Stimulated activated CD8-positive, alpha-beta memory T cell treated with anti-CD3 and anti-CD28 coated beads, Interleukin-4, amount 100 ng/mL, for 4 hours (primary cell): ENCODE measurements at regions not wholly inside any gene's neighbourhood (a gene's known extent, or its start where the extent isn't known, plus 50 kb on each side); places are given as distances from the start of the nearest gene placed in this dataset.
"Not testable (repeated sequence)": the region's sequence is repeated elsewhere in the genome, so short reads cannot be mapped to it uniquely, and the experiment has no call there.

Source experiments
- DNase-seq, 2 donors: peaks; one replicate each; pipeline ENCODE4 v3.0.0-alpha.2; 2020; ENCODE audit warnings: low read depth in 2 of 2, low spot score in 1 of 2

DNA sequence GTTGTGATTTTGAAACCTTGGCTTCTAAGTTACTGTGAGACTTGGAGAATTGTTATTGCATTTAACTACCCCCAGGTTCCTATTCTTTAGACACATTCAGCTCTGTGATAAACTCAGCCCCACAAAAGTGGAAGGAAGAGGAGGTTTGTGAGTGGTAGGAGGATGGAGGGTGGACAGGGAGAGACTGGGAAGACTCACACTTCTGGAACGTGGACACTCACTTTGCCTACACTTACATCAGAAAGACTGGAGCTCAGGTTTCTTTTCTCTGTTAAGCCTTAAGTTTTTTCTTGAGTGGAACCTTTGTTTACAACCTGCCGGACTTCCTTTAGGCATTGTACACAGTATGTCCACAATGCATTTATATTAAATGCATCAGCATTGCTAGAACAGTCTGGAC is 99.0 kb downstream of the AREG start:
- no peak for DNase-seq

DNA sequence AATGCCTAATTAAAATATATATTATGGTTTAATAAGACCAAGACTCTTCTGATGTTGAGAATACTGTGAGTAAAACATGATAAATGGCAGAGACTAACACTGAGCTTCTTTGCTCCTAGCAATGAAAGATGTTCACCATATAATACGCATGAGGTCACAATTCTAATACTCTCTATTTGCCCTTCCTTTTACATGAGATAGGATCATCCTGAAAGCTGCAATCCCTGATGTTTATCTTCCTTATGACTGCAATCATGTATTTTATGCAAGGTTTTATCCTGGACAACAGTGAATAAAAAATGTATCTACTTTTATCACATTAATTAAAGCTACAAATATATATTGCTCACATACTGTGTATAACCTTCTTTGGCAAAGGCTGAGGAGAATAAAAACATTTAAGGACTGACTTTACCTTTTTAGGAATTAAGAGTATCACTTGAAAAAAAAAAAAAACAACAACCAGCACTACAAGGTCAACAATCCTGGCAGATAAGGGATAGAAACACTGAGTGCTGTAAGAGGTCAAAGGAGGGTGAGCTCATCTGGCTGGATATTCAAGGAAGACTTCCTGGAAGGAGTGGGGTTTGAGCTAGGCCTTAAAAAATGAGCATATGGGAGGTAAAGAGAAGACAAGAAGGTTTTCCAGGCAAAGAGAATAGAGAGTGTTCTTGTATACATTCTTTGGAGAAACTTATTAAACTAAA is 99.9 kb downstream of the AREG start:
- DNase-seq: no peak

DNA sequence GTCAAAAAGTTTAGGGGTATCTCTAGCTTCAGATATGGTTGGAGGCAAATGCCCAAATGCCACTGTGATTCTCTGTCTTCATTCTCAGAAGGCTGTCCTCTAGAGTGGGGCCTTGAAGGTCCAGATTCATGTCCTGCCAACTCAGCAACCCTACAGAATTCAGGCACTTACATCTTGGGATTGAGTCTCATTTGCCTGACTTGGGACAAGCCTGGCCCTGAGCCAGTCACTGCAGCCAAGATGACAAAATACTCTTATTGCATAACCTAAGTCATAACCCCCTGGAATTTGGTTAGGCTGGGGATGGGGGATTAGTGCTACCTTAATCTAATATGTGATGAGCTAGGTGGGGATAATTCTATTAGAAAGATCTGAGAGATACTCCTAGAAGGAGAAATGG is 100.5 kb downstream of the AREG start:
- no peak for DNase-seq

DNA sequence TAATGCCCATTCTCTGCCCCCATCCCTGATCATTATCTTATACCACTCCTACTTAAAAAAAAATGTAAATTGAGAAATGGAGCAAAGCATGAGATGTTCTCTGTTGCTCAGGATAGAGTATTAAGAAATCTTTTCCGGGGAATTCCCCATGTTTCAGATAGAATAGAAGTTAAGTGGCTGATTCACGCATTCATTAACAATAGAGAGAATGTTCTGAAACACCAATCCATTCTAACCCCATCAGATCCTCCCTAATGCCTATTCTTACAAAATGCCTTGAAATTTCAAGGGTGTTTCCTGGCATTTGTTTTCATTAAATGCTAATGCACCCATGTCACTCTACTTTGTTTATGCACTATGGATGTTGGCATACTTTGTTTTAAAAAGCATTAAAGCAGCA is 101.1 kb downstream of the AREG start:
- no peak for DNase-seq

DNA sequence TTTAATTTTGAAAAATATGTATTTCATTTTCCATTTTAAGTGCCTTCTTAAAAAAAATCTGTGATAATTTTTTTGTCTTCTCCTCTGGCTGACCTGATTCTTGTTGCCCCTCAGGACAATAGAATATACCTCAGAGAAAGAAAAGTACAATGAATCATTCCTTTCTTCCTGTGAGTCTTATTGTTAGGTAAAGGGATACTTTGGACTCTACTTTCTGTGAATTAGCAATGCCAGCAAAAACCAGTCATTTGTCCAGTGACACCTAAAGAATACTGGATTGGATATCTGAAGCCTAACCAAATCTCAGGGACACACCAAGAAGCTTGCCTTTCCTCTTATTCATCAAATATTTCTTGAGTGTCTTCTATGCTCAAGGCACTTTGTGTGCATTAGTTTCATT is 102.1 kb downstream of the AREG start:
- no peak for DNase-seq

DNA sequence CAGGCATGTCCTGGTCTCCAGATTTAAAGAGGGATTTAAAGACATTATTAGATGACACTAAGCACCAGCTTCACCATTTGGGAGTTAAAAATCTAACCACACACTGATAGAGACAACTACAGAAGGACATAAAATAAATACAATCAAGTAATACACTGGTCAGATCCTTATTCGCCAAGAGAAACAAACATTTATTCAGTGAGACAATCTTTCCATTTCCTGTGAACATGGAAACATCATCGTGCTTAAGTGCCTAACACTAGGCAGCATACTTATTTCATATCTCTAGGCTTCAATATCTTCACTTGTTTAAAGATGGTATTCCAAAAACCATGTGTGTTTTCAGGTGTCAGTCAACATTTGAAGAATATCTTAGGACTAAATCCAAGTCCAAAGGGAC is 103.6 kb downstream of the AREG start:
- no peak for DNase-seq

DNA sequence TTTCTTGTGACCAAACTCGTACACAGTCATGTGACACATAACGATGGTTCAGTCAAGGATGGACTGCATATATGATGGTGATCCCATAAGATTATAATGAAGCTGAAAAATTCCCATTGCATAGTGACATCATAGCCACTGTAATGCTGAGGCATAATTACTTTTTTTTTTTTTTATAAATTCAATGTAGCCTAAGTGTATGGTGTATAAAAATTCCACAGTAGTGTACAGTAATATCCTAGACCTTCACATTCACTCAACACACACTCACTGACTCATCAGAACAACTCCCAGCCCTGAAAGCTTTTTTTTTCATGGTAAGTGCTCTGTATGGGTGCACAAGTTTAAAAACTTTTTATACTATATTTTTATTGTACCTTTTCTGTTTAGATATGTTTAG is 105.0 kb downstream of the AREG start:
- DNase-seq: no peak

DNA sequence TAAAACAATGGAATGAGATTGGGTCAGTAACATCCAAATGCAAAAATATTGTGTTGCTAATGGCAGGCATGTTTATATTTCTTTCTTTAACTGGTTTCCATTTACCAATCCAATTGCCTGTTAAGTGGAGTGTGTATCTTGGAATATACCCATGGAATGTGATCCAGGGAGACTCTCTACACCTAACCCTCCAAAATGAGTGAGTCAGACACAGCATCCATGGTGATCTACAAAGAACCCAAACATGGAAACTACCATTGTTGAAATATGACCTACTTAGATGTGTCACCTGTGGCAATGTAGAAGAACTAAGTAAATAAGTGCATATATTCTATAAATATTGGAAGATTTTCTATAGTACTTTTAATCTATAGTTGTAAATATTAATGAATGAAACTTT is 110.3 kb downstream of the AREG start:
- DNase-seq: no peak

DNA sequence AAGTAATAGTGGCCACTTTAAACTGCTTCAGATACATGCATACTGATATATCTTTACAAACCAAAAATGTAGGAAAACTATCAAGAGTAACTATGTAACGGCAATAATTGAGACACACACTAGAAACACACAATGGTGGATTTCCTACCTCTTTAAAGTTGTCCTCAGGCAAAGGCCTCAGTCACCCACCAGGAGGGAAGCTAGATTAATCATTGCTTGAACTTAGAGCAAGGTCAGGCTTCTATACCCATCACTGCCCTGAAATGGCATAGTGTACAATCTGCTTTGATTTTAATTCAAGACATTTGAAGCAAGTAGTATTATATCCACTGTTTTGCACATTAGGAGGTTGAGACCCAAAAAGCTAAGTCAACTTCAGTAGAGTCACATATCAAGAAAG is 110.9 kb downstream of the AREG start:
- DNase-seq: no peak

DNA sequence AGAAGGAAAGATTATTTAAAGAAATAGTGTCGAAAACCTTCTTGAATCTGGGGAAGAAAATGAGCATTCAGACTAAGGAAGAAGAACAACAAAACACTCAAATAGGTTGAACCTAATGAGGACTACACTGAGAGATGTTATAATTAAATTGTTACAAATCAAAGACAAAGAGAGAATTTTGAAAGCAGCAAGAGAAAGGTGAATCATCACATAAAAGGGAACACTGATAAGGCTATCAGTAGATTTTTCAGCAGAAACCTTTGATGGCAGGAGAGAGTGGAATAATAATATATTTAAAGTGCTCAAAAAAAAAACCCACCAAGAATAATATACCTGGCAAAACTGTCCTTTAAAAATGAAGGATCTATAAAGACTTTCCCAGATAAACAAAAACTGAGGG is 114.9 kb downstream of the AREG start:
- no peak for DNase-seq

DNA sequence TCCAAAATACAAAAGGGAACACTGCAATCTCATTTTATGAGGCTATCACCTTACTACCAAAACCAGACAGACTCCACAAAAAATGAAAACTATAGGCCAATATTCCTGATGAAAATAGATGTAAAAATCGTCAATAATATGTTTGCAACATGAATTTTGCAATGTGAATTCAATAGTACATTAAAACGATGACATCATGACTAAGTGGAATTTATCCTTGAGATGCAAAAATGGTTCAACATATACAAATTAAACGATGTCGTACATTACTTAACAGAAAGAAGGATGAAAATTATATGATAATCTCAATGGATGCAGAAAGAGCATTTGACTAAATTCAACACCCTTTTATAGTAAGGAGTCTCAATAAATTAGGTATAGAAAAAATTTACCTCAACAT is 123.0 kb downstream of the AREG start:
- no peak for DNase-seq

DNA sequence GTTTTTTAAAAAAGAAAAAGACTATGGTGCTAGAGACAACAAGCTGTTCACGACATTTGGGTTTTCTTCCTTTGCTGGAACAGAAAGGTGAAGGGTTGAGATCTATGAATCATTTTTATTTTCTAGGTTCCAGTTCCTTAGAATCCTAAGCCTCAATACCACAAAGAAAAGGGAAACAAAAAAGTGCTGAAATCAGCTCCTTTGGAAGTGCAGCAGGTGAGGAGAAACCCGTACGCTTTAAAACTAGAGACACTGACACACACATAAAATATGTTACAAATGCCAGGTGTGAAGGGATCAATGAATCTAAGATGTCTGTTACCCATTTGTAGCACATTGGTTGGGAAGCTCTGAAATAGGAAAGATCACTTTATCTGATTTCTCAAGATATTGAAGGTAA is 125.2 kb downstream of the AREG start:
- DNase-seq: no peak

DNA sequence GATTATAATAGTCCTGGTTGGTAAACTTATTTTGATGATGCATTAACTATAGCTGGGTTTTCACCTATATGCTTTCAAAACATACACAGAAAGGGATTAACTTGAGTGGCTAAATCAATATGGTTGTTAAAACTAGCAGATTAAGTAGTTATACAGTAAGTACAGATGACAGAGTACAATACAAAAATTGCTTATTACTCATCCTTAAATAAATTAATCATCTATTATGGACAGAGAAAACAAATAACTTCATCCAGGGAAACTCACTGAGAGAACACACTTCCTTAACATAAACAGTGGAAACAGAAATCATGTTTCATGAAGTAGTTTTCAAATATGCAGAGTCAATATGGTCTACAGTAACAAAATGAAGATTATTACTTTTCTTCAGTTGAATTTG is 133.4 kb downstream of the AREG start:
- DNase-seq: no peak

DNA sequence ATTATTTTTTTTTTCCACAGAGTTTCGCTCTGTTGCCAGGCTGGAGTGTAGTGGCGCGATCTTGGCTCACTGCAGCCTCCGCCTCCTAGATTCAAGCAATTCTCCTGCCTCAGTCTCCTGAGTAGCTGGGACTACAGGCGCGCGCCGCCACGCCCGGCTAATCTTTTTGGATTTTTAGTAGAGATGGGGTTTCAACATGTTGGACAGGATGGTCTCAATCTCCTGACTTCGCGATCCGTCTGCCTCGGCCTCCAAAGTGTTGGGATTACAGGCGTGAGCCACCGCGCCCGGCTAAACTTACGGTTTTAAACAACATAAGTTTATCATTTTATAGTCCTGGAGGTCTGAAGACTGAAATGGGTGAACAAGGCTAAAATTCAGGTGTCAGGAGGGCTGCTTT is 133.9 kb downstream of the AREG start:
- not testable (repeated sequence) for DNase-seq

DNA sequence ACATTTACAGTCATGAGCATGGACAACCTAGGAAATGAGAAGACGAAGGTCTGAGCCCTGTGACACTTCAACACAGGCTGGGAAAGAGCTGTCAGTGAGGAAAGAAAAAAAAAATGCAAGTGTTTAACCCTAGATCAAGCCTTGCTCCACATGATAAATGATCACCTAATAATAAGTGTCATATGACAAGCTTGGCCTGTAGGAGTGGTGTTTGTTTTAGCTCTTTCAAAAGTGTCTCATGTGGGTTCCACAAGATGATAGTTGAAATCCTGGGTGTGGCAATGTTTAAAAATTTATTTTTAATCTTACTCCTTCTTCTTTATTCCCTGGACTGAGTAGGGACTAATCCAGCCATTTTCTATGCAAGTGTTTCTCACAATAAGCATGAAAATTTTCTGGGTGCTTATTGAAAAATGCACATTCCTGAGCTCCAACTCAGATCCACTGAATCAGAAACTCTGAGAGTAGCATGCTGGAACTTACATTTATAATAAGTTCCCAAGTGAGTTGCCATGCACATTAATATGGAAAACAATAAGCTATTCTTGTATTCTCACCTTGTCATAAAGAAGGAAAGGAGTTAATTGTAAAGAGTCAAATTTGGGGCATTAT is 138.3 kb downstream of the AREG start:
- DNase-seq: no peak

DNA sequence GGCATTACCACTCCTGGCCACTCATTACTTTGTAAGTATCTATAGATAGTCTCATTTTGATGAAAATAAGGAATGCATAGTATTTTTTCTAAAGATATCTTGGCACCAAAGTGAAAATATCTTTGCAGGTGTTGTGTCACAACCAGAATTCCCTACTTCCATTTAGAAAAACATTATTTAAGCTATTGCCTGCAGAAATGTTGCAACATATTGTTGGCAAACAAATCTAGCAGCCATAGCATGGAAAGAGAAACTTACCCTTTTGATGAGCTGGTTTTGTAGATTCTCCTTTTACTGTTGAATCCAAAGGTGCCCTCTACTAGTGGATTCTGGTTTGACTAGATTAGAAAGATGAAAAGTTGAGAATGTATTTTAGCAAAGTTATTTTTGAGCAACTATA is 138.8 kb downstream of the AREG start:
- no peak for DNase-seq

DNA sequence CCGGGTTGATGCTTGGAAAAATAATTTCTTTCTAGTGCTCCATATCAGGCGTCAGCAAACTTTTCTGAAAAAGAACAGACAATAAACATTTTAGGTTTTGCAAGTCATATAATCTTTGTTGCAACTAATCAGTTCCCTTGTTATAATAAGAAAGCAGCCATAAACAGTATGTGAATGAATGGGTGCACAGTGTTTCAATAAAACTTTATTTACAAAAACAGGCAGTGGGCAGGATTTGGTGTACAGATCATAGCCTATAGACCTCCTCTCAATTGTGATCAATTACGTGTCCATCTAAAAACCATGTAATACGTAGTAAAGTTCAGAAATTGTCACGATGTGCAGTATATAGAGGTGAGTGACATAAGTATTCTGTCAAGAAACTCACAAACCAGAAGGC is 143.4 kb downstream of the AREG start:
- no peak for DNase-seq

DNA sequence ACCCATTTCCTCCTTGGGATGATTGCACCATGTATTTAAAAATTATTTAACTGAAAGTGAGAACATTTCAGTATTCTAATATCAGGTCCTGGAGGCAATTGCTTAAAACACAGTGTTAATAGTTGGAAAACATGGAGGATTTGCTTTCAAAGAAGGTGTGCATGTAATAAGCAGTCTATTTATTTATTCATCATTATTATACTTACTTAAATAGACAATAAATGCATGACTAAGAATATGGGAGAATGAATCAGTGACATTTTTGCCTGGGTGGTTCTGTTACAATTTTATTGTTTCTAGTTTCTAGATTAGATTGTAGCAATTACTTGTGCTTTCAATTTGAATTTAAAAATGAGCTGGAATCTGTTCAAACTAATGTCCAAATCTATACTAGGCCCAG is 145.5 kb downstream of the AREG start:
- DNase-seq: no peak

DNA sequence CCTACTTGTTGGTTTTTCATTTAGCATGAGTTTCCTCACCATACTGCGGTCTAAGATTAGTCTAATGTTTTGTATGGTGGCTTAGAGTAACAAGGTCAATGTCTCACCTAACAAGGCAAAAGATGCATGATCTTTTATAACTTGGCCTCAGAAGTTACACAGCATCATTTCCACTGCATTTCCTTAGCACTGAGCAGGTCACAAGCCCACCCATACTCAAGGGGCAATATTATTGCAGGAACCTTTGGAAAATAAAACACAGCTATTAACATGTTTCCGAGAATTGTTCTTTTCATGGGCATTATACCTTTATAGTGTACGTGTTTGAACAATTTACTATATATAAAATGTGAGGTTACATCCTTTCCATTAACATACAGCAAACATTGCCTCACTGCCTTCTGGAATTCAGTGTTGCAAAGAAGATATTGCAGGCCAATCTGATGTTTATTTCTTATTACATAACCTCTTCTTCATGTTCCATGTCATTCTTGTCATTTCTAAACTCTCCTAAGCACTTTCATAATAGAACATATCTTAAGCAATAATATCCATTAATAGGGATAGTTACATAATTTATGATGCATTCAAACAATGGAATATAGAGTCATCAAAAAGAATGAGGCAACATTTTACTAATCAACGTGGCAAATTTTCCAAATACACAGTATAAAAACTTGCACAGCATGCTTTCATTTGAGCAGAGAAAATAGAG is 153.8 kb downstream of the AREG start:
- no peak for DNase-seq

DNA sequence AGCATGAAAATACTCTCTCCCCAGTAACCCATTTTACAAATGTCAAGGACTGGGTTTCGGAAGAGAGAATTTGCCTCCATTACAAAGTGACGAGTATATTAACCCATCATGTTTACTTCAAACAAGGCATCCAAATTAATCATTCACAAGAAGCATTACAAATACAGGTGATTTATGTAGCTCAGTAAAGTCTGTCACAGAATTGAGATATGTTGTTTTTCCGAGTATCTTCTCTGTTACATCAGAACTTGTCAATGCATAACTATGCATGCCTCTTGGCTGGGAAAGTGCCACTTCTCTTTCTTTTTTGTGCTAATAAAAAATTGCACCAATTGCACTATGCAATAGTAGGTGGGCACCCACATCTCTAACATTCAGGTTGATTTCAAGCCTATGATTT is 158.2 kb downstream of the AREG start:
- no peak for DNase-seq

DNA sequence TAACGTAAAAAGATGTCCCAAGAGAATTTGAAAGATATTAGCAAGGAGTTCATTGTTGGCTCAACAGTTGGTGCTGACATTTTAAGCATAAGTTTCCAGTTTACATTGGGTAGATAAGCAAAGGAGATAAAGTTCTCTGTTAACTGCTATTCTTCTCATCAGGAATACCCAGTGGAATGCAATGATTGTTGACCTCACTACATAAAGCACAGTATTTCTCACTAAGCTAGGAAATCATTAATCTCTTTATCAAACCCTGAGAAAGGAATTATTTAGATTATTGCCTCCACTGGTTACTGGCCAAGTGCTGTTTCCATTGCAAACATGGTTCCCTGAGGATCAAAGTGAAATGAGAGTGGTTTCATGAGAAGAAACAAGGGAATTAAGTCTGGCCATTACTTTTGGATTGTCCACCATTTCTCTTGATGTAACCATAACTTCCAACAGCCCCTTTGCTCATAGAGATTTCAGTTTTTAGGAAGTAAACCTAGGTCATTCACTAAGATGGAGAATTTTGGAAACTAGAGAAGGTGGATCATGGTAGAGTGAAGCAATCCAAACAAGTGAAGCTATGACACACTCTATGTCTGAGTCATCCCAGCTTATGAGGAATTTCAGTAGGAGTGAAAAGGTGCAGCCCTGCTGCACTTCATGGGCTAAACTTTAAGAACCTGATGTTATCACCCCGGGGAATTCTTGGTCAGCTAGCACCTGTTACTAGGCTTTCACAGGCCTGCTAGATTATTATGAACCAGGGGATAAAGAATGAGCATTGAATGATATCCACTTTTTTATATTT is 163.4 kb downstream of the AREG start:
- no peak for DNase-seq

DNA sequence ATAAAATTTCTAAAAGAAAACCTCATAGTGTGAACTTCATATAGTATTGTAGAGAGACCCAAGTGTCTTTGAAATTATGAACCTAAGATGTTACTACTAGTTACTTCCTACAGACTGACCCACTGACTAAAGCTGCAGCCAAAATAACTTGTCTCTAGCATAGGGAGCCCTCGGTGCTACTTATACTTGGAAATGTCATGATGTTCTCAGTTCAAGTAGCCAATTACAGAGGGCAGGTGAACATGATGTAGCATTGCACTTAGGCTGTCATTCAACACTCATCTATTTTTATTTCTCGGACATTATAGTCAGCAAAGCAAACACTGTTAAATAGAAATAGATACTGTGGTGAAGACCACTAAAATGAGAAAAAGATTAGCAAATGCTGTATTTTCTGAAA is 165.6 kb downstream of the AREG start:
- no peak for DNase-seq
